Activated T-cell treated with anti-CD3 and anti-CD28 coated beads, Interleukin-2, amount 50 U/mL, for 72 hours (primary cell): ENCODE measurements at regions not wholly inside any gene's neighbourhood (a gene's known extent, or its start where the extent isn't known, plus 50 kb on each side); places are given as distances from the start of the nearest gene placed in this dataset.

Experiments
- ATAC-seq, 2 donors: fragments of 150-1000 bp; cut with Tn5 transposase; replicated peaks in 1 of 2; 2 replicates each; pipeline ENCODE4 v1.10.0; 2021; ENCODE audit warnings: moderate library complexity in 2 of 2, mild to moderate bottlenecking in 1 of 2
- DNase-seq, 2 donors: peaks; one replicate each; pipeline ENCODE4 v3.0.0; 2021 to 2022; ENCODE audit warnings: mixed read lengths in 1 of 2
- H3K27ac Mint-ChIP-seq: one replicate; pipeline ENCODE4 v1.8.0; 2022; ENCODE audit warnings: mild to moderate bottlenecking, moderate library complexity, mixed read lengths
- H3K27me3 Mint-ChIP-seq: one replicate; pipeline ENCODE4 v1.8.0; 2022; ENCODE audit warnings: low read depth, mixed read lengths
- H3K36me3 Mint-ChIP-seq, 2 donors: one replicate each; pipeline ENCODE4 v1.8.0; 2022; ENCODE audit warnings: mixed read lengths in 2 of 2, mild to moderate bottlenecking in 1 of 2; ENCODE audit not compliant: insufficient read depth in 2 of 2
- H3K4me1 Mint-ChIP-seq: one replicate; pipeline ENCODE4 v1.8.0; 2022; ENCODE audit warnings: low read depth, mixed read lengths
- H3K4me3 Mint-ChIP-seq, 2 donors: one replicate each; pipeline ENCODE4 v1.8.0; 2022; ENCODE audit warnings: mild to moderate bottlenecking in 2 of 2, mixed read lengths in 2 of 2, moderate library complexity in 2 of 2
- H3K9me3 Mint-ChIP-seq, 2 donors: one replicate each; pipeline ENCODE4 v1.8.0; 2022; ENCODE audit warnings: mixed read lengths in 2 of 2

GRCh38 chr7:51660516-51660915 is 343.9 kb upstream of the COBL start:
- Mint-ChIP-seq H3K4me1 (no peaks in the 10 kb centered on the region), H3K4me3 (no peak overlapping the region), H3K27ac (no peak overlapping the region), H3K9me3 (peaks cover 0 to 3% of the 10 kb centered on the region in 2 donors), H3K36me3 (no peaks in the 10 kb centered on the region), H3K27me3 (no peaks in the 10 kb centered on the region)
- DNase-seq (no peak), ATAC-seq (no peak)

- DNase-seq, result no peak
- Mint-ChIP-seq H3K4me1 (no peaks in the 10 kb centered on the region), H3K4me3 (no peak overlapping the region), H3K9me3 (peaks cover 0 to 1% of the 10 kb centered on the region in 2 donors), H3K27ac (no peak overlapping the region), H3K36me3 (no peaks in the 10 kb centered on the region), H3K27me3 (no peaks in the 10 kb centered on the region)
- ATAC-seq, result no peak
Observed at GRCh38 chr7:51658684-51659083, 342.1 kb upstream of the COBL start.

DNA sequence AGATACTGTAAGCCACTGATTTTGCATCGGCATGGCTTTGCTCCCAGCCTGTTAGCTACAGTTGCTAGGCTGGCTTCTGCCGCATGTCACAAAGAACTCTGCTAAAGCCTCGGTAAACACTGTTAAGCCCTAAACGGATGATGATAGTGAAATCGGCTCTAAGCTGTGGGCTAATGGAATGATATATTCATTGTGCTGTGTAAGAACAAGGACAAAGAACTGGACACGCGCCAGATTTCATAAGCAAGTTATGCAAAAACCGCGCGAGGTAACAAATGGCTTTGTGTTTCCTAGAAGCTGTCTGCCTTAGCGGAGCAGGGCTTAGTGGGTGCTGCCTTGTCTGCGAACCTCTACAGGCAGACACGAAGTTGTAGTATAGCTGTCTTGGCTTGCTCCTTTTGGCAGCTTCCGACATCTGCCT is 331.3 kb upstream of the COBL start:
- Mint-ChIP-seq H3K9me3 (peaks cover 7 to 9% of the 10 kb centered on the region in 2 donors), H3K4me3 (no peak overlapping the region), H3K27ac (no peak overlapping the region), H3K4me1 (no peaks in the 10 kb centered on the region), H3K27me3 (no peaks in the 10 kb centered on the region), H3K36me3 (no peaks in the 10 kb centered on the region)
- DNase-seq (no peak), ATAC-seq (no peak)

GRCh38 chr7:51647486-51647885 is 330.9 kb upstream of the COBL start:
- no peak for DNase-seq
- H3K4me3 Mint-ChIP-seq, result no peak overlapping the region
- no peak for ATAC-seq
- H3K4me1 Mint-ChIP-seq, result no peaks in the 10 kb centered on the region
- no peaks in the 10 kb centered on the region for H3K36me3 Mint-ChIP-seq
- H3K27me3 Mint-ChIP-seq, result no peaks in the 10 kb centered on the region
- H3K9me3 Mint-ChIP-seq, result peaks cover 7 to 9% of the 10 kb centered on the region in 2 donors
- H3K27ac Mint-ChIP-seq, result no peak overlapping the region

DNA sequence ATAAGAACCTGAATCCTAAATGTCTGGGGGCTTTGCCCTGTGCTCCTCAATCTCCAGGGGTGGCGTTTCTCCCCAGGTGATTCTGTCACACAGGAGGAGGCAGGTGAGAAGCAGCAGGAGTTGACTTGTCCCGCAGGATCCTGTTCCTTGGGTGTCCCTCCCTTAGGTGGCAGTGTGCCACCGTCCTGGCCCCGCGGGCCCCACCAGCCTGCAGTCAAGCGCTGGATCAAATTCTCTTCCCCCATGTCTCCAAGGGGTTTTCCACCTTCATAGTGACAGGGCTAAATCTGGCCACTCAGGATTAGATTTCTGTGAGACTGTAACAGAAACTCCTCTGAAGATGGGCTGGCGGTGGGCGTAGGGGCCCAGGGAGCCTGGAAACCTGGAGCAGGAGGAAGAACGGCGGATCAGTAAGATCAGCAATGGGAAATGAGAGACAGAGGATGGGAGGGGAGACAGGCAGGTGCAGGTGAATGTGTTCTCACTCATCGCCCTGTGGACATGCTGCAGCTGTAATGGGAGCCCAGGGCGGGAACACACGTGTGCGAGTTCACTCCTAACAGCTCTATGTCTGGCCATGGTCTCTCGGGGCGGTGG is 329.2 kb upstream of the COBL start:
- Mint-ChIP-seq H3K27me3 (no peaks in the 10 kb centered on the region), H3K4me1 (no peaks in the 10 kb centered on the region), H3K9me3 (peaks cover 4 to 5% of the 10 kb centered on the region in 2 donors), H3K4me3 (no peak overlapping the region), H3K27ac (no peak overlapping the region), H3K36me3 (no peaks in the 10 kb centered on the region)
- DNase-seq (no peak), ATAC-seq (no peak)

GRCh38 chr7:51645255-51645654 is 328.6 kb upstream of the COBL start:
- H3K9me3 Mint-ChIP-seq, result peaks cover 3 to 4% of the 10 kb centered on the region in 2 donors
- no peak overlapping the region for H3K27ac Mint-ChIP-seq
- no peaks in the 10 kb centered on the region for H3K4me1 Mint-ChIP-seq
- no peaks in the 10 kb centered on the region for H3K27me3 Mint-ChIP-seq
- no peak overlapping the region for H3K4me3 Mint-ChIP-seq
- H3K36me3 Mint-ChIP-seq, result no peaks in the 10 kb centered on the region
- no peak for ATAC-seq
- DNase-seq, result no peak

DNA sequence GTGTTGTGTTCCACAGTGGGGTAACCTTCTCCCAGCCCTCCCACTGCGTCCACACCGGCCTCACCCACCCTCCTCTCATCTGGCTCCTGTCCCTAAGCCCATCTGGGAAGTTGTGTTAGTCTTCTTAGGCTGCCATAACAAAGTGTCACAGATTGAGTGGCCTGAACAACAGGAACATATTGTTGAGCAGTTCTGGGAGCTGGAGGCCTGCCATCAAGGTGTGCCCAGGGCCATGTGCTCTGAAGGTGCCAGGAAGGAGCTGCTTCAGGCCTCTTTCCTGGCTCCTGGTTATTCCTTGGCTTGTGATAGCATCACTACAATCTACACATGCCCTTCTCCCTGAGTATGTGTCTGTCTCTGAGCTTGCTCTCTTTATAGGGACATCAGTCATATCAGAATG is 327.6 kb upstream of the COBL start:
- H3K36me3 Mint-ChIP-seq, result no peaks in the 10 kb centered on the region
- H3K9me3 Mint-ChIP-seq, result peaks cover 3 to 4% of the 10 kb centered on the region in 2 donors
- no peaks in the 10 kb centered on the region for H3K4me1 Mint-ChIP-seq
- DNase-seq (no peak), ATAC-seq (no peak)
- H3K4me3 Mint-ChIP-seq, result no peak overlapping the region
- no peaks in the 10 kb centered on the region for H3K27me3 Mint-ChIP-seq
- H3K27ac Mint-ChIP-seq, result no peak overlapping the region

DNA sequence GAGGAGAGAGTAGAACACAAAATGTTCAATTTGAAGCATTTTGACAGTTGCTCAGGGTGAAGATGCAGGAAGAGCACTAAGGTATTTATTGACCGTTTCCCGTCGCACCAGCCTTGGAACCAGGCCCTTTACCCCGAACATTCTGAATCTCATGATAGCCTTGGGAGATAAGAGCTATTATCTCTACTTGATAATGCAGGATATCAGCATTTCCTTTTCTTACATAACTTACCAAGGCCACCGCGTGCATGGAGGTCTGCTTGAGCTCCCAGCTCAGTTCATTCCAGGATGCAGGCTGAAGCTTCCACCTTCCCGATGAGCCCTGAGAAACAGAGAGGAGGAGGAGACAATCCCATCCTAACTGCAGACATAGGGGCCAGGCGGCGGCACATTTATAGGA is 324.2 kb upstream of the COBL start:
- Mint-ChIP-seq H3K4me3 (no peak overlapping the region), H3K27ac (no peak overlapping the region), H3K4me1 (no peaks in the 10 kb centered on the region), H3K9me3 (peaks cover 2 to 3% of the 10 kb centered on the region in 2 donors), H3K27me3 (no peaks in the 10 kb centered on the region), H3K36me3 (no peaks in the 10 kb centered on the region)
- no peak for ATAC-seq
- DNase-seq, result no peak

DNA sequence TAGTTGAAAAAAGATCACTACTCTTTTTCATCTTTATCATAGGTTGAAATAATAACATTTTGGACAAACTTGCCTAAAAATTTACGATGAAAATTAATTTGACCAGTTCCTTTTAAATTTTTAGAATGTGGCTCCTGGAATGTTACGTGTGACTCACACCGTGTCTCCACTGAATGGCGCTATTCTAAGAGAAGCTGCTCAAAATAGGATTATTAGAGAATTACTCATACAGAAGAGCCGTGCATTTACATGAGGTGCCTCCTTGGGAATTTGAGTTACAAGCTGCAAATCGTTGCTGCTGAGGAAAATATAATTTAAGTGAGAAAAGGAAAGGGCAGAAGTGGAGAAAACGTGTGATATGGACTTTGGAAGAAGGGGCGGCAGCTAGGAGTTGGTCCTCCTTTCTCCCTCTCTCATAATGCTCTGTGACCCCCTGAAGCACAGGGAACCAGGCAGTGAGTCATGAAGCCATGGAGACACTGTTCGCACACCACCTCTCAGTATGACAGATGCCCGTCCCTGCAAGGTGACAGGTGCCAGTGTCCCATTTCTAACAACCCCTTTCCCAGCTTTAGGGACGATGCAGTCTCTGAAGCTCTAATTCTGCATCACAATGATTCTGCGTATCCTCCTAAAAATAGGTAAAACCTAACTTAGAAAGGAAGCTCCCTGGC is 323.2 kb upstream of the COBL start:
- H3K27me3 Mint-ChIP-seq, result no peaks in the 10 kb centered on the region
- H3K36me3 Mint-ChIP-seq, result no peaks in the 10 kb centered on the region
- DNase-seq, result no peak
- no peaks in the 10 kb centered on the region for H3K4me1 Mint-ChIP-seq
- peaks cover under 1 to 3% of the 10 kb centered on the region in 2 donors for H3K9me3 Mint-ChIP-seq
- no peak overlapping the region for H3K27ac Mint-ChIP-seq
- no peak for ATAC-seq
- H3K4me3 Mint-ChIP-seq, result no peak overlapping the region

DNA sequence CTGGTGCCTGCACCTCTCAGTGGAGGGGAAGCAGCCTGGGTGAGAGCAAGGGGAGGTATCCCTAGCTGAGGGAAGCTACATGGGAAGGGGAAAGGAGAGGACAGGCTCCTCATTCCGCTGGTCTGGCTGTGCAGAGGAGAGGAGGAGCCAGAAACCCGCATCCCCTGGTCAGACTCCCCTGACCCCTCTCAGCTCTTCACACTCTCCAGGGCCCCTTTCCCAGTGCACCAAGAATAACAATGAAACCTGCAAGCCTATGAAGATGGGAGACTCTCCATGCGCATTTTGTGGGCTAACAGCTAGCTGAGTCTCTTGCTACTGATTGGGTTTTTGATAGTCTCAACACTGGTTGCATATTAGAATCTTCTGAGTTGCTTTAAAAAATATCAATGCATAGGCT is 319.9 kb upstream of the COBL start:
- H3K27me3 Mint-ChIP-seq, result no peaks in the 10 kb centered on the region
- peaks cover 0 to 3% of the 10 kb centered on the region in 2 donors for H3K9me3 Mint-ChIP-seq
- no peaks in the 10 kb centered on the region for H3K36me3 Mint-ChIP-seq
- H3K27ac Mint-ChIP-seq, result no peak overlapping the region
- no peak for ATAC-seq
- no peak overlapping the region for H3K4me3 Mint-ChIP-seq
- DNase-seq, result no peak
- H3K4me1 Mint-ChIP-seq, result no peaks in the 10 kb centered on the region

- no peaks in the 10 kb centered on the region for H3K4me1 Mint-ChIP-seq
- no peak overlapping the region for H3K4me3 Mint-ChIP-seq
- H3K27me3 Mint-ChIP-seq, result no peaks in the 10 kb centered on the region
- H3K27ac Mint-ChIP-seq, result no peak overlapping the region
- DNase-seq, result no peak
- ATAC-seq, result no peak
- H3K9me3 Mint-ChIP-seq, result peaks cover 1 to 3% of the 10 kb centered on the region in 2 donors
- H3K36me3 Mint-ChIP-seq, result no peaks in the 10 kb centered on the region
Observed at GRCh38 chr7:51635775-51636174, 319.2 kb upstream of the COBL start.

DNA sequence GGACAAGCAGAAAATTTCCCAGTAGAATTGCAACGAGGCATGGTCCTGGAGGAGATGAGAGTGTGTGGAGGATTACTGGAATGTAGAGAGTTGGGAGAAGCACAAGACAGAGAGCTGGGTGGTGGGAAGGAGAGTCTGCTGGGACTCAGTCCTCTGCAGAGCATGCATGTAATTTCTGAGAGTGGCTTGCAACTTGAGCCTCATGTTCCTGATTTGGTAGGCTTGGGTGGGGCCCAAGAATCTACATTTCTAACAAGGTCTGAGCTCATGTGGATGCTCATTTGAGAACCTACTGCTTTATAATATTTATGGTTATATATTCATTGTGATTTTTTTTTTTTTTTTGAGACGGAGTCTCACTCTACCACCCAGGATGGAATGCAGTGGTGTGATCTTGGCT is 317.9 kb upstream of the COBL start:
- no peaks in the 10 kb centered on the region for H3K4me1 Mint-ChIP-seq
- DNase-seq, result no peak
- H3K9me3 Mint-ChIP-seq, result peaks cover 3 to 4% of the 10 kb centered on the region in 2 donors
- no peak overlapping the region for H3K4me3 Mint-ChIP-seq
- no peaks in the 10 kb centered on the region for H3K36me3 Mint-ChIP-seq
- no peak overlapping the region for H3K27ac Mint-ChIP-seq
- ATAC-seq, result no peak
- no peaks in the 10 kb centered on the region for H3K27me3 Mint-ChIP-seq

GRCh38 chr7:51634025-51634424 is 317.4 kb upstream of the COBL start:
- H3K27ac Mint-ChIP-seq, result no peak overlapping the region
- no peaks in the 10 kb centered on the region for H3K36me3 Mint-ChIP-seq
- no peaks in the 10 kb centered on the region for H3K27me3 Mint-ChIP-seq
- no peaks in the 10 kb centered on the region for H3K4me1 Mint-ChIP-seq
- H3K9me3 Mint-ChIP-seq, result peaks cover 3 to 4% of the 10 kb centered on the region in 2 donors
- H3K4me3 Mint-ChIP-seq, result no peak overlapping the region
- DNase-seq, result no peak
- no peak for ATAC-seq

DNA sequence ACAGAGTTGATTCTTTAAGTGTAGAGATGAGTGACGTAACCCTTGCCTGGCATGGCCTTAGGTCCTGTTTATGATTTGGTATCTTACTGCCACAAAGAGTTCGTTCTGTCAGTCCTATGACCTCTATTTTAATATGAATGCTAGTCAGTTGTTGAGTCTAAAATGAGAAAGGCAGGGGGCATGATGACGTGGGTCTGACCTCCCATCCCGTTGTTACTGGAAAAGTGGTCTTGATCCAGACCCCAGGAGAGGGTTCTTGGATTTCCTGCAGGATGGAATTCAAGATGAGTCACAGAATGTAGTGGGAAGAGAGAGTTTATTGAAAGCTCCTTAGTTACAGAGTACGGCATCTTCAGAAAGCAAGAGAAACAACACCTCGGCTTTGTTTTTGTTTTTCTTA is 317.0 kb upstream of the COBL start:
- no peaks in the 10 kb centered on the region for H3K36me3 Mint-ChIP-seq
- no peak overlapping the region for H3K27ac Mint-ChIP-seq
- peaks cover 3 to 4% of the 10 kb centered on the region in 2 donors for H3K9me3 Mint-ChIP-seq
- H3K27me3 Mint-ChIP-seq, result no peaks in the 10 kb centered on the region
- DNase-seq, result no peak
- no peak for ATAC-seq
- no peak overlapping the region for H3K4me3 Mint-ChIP-seq
- no peaks in the 10 kb centered on the region for H3K4me1 Mint-ChIP-seq
